Neural cell (in vitro differentiated cells): ENCODE measurements at regions not wholly inside any gene's neighbourhood (a gene's known extent, or its start where the extent isn't known, plus 50 kb on each side); places are given as distances from the start of the nearest gene placed in this dataset.

Experiments
- CTCF ChIP-seq: fragments of 450-650 bp; IDR thresholded peaks from 2 replicates; pipeline ENCODE4 v1.5.1; 2014; ENCODE audit warnings: antibody characterized with exemption, mild to moderate bottlenecking, moderate library complexity; ENCODE audit not compliant: poor library complexity, severe bottlenecking
- EP300 ChIP-seq: fragments of 450-650 bp; conservative IDR thresholded peaks from 2 replicates; pipeline ENCODE4 v1.6.1; 2014; ENCODE audit warnings: antibody characterized with exemption, mild to moderate bottlenecking, moderate library complexity; ENCODE audit not compliant: poor library complexity, severe bottlenecking
- EZH2 ChIP-seq: fragments of 200-600, 300-800 bp; shearing (Covaris generic), sonication (generic); IDR thresholded peaks from 2 replicates; pipeline ENCODE4 v1.6.1; 2014; ENCODE audit warnings: antibody characterized with exemption, low read length, borderline replicate concordance, mild to moderate bottlenecking; ENCODE audit not compliant: insufficient read depth, poor library complexity, severe bottlenecking
- RAD21 ChIP-seq: fragments of 450-650 bp; conservative IDR thresholded peaks from 2 replicates; pipeline ENCODE4 v1.6.1; 2014; ENCODE audit warnings: antibody characterized with exemption, mild to moderate bottlenecking, moderate library complexity
- SMC3 ChIP-seq: fragments of 450-650 bp; conservative IDR thresholded peaks from 2 replicates; pipeline ENCODE4 v1.6.1; 2014; ENCODE audit warnings: antibody characterized with exemption, mild to moderate bottlenecking, moderate library complexity; ENCODE audit not compliant: poor library complexity
- TAF1 ChIP-seq: IDR thresholded peaks from 2 replicates; pipeline ENCODE4 v1.6.1; 2012; ENCODE audit warnings: low read depth

DNA sequence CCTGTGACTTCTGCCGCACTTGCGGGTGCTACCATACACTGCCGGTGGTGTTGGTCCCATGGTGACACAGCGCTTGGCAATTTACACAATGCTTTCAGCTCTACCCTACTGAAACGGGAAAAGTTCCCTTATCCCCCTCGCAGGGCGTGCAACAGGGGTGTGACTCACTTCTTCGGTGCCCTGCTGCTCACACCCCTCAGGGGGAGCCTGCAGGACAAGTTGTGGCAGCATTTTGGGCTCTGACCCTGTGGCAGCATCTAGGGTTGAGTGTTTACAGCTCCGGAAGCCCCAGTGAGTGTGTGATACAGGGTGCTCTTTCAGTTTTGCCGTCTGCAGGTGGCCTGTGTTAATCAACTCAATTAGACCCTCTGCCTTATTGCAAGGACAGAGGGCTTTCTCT is 324.7 kb upstream of the RGMA start:
- TF ChIP-seq CTCF (no peak), RAD21 (no peak), EP300 (no peak), SMC3 (no peak), TAF1 (no peak), EZH2 (no peak)
